NCI-H187 (cell line): ENCODE measurements at regions not wholly inside any gene's neighbourhood (a gene's known extent, or its start where the extent isn't known, plus 50 kb on each side); places are given as distances from the start of the nearest gene placed in this dataset.

Experiments used
- DNase-seq, 2 experiments: peaks; one replicate each; lab custom pipeline; 2025; lab: John Stamatoyannopoulos, UW

GRCh38 chrX:10813761-10814160 is 193.4 kb upstream of the MID1 start:
- no peak for DNase-seq

DNA sequence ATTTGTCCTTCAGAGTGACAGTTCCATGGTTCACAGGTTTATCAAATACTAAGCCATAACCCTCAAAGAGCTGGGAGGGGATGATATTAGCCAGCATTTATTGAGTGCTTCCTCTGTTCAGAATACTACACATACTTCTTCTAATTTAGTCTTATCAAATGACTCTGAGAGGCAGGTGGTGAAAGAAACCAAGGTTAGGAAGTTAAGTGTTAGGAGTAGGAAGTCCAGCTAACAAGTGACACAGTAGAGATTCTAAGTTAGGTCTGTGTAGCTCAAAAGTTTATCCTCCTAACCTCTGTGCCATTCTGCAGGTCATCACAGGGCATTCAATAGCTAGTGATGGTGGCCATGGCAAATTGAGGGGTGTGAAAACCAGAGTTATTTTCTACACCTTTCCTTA is 198.3 kb upstream of the MID1 start:
- DNase-seq, result no peak

DNA sequence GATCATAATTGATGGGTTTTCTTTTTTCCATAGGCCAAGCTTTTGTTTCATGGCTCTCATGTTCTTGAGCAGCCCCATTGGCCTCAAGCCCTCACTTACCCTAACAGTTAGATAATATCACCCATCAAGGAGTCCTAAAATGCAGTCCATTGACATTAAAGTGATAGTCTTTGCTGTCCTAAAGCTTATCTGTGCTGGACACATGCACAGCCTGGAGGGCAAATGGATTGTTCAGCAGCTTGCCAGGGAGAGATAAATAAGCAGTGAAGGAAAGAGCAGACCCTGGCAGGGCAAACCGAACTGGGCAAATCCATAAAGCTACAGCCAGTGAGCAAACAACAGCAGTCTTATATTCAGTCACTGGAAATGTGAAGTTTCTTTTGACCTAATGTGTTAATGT is 199.6 kb upstream of the MID1 start:
- no peak for DNase-seq

GRCh38 chrX:10821293-10821692 is 200.9 kb upstream of the MID1 start:
- no peak for DNase-seq

DNA sequence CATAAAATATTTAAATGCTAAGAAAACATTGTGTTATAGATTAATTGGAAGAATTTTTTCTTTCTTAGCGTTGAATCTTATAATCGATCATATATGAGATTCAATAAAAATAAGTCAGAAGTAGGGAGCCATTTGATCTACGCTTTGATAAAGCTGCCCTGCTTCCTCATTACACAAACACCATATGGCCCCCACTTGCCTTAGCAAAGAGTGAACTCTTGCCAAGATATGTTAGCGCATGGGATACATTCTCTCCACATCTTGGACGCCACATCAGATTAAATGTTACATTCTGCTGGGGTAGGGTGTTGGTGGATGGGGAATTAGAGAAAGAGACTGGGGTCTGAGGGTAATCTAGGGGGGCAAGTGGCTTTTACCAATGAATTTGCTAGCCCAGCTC is 207.7 kb upstream of the MID1 start:
- no peak for DNase-seq

DNA sequence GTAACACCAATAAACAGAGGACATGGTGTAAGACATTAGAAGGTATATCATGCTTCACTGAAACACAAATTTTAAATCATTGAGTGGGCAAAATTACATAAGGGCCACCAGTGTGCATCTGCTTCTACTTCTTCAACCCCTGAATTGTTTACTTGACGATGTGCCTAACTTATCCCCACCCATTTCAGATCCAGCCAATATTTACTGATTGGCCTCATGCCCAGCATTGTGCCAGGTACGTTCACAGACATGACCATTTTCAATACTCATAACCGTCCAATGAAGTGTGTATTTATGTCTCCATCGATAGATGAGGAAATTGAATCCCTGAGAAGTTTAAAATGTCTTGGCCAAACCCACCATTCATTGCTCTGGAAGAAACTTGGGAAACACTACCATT is 208.3 kb upstream of the MID1 start:
- no peak for DNase-seq

DNA sequence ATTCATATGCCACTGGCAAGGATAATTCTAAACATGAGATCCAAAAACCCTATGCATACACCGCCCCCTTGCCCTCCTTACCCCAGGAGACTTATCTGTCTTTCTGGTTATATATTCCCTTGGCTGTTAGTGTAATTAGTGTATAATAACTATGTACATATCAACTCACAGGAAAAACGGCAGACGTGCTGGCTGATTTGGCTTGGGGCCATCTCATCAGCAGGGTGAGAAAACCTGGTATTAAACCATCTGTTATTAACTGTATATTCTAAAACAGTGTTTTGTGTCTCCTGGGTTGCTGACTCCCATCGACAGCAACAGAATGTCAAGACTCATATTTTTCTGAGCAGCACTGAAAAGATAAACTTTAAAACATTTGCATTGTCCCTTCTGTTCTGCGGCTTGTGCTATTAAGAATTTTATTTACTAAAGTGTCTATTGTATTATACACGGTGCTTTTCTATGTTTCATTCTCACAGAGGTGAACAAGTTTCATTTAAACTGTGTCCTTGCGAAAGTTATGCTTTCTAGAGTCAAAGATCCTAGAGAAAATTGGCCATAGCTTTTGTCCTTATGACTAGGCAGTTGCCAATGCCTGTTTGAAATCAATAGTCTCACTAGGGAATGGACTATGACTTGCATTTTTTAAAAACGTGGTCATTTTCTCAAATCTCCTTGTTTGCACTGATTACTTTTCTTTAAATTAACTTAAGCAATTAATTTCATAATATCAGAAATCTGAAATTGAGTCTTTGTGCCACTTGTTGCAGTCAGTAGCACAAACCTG is 211.5 kb upstream of the MID1 start:
- DNase-seq, result no peak

DNA sequence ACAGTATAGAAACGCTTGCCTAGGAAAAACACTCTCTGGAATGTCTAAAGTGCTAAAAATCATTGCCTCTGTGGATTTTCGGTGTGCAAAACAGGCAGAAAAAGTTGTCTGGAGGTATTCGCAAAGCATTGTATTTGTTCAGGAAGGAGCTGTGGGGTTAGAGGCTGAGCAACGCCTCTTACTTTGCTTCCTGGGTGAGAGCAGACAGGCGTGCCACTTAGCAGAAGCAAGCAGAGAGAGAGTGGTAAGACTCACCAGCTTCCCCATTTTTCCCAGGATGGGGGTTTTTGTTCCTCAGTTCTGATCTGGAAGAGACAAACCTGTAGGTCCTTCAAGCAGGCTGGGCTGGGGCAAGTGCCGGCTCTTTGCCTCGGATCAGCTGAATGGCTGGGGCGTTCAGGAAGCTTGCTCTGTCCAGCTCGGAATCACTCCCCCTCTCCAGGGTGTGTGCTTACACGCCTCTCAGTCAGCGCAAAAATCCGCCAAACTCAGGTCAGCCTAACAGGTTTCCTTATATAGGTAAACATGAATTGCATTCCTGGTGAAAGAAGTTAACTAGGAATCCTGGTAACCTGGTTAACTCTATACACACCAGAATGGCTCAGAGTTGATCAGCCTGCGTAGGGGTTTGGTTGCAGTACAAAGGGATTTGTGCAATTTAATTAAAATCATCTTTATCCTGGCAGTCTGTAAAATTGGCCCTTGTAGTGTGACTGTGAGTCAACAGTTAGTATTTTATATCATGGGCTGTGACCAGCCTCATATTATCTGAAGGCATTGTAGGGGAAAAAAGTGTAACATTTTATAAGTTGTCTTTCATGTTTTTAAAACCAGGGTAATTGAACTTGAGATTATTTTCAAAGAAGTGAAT is 213.1 kb upstream of the MID1 start:
- DNase-seq, result no peak

DNA sequence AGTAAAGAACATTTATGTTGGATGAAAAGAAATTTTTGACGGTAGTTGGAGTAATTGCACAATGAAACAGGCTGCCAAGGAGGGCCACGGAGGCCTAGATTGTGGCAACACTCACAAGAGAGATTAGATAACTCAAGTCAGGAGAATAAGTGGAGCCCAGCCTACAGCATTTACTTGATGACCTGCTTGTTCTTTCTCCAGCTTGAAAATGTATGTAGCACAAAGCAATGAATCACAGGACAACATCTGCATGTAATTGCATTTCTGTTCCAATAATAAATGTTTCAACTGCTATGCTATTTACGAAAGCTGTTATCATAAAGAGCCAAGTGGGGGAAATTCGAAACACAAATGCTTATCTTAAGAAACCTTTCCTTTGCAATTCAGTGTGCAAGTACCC is 221.2 kb upstream of the MID1 start:
- DNase-seq, result no peak

DNA sequence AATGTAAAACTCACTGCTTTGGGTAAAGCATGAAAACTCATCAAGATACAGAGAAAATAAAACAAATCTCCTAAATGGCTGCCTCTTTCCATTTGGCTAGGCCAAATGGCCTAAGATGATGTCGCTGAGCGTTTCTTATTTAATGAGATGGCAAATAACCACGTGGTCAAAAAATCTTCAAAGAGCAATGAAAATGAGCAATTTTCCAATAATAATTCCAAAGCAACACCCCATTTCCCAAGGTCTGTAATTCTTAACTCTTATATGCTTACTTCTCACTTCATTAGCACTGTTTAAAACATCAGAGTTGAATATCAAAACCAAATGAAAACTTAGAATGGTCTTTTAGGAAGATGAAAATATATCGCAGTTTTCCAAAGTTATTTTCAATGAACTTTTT is 222.3 kb upstream of the MID1 start:
- no peak for DNase-seq

DNA sequence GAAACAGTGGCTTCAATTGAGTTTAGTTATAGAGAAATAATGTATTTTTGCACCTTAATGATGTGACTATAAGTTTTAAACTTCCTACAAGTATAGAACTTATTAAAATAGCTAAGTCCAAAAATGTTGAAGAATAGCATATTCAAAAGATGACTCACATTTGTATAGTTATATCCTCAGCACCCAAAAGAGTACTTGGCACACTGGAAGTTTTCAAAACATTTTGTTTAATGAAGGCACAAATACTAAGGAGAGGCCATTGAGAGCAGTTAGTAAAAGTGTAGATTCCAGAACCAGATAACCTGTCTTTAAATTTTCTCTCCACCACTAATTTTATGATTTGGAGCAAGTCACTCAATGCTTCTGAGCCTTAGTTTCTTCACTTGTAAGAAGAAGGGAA is 226.9 kb upstream of the MID1 start:
- DNase-seq, result no peak

GRCh38 chrX:10851809-10852208 is 231.4 kb upstream of the MID1 start:
- DNase-seq, result no peak

DNA sequence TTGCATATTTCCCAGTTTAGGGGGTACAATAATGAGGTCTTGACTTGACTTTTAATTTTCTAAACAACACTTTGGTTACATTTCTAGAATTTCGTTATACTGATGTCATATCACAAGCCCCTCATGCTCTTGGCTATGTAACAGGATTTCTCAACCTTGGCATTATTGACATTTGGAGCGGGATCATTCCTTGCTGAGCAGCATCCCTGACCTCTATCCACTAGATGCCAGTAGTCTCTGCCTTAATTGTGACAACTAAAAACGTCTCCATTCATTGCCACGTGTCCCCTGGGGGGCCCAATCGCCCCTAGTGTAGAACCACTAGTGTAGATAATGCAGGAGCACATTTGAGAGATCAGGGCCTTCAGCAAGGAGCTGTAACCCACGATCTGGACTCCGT is 234.2 kb upstream of the MID1 start:
- no peak for DNase-seq

DNA sequence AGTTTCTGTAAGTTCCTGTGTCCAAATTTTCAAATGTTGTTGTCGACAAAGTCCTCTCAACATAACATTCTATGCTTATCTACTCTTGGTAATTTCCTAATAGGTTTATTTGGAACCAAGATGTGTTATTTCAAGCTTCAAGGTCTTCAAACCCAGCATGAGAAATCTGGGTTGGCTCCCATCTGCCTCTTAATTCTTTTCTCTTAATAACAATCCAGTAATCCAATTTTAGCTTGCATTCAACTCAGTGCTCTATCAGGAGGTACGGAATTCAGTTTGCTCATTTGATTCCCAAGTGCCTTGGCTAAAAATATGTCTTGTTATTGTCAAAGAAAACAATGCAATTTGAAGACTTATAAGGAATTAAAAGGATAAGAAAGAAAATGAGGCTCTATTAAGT is 235.5 kb upstream of the MID1 start:
- no peak for DNase-seq

GRCh38 chrX:10856797-10857196 is 236.4 kb upstream of the MID1 start:
- no peak for DNase-seq

- DNase-seq, result no peak
These were observed 239.0 kb upstream of the MID1 start for GRCh38 chrX:10859353-10859752.

GRCh38 chrX:10875995-10876394 is 235.1 kb upstream of the HCCS start:
- DNase-seq, result no peak

GRCh38 chrX:10882484-10882883 is 228.6 kb upstream of the HCCS start:
- no peak for DNase-seq

DNA sequence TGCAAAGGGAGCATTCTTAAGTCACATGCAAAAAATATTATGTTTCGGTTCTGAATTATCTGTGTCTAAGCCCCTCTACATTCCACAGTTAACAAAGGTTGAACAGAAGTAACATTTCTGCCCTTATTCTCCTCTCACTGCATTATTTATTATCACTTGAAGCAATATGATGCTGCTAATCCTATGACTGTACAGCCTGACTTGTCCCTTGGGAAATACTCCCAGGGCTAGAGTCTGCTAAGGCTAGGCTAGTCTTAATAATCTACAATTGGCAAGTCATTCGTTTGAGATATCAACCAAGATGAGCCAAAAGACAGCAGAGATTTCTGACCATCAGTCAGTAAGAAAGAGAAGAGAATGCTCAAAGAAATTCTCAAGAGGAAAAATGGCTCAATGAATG is 226.9 kb upstream of the HCCS start:
- no peak for DNase-seq

GRCh38 chrX:10892621-10893225 is 218.4 kb upstream of the HCCS start:
- no peak for DNase-seq

DNA sequence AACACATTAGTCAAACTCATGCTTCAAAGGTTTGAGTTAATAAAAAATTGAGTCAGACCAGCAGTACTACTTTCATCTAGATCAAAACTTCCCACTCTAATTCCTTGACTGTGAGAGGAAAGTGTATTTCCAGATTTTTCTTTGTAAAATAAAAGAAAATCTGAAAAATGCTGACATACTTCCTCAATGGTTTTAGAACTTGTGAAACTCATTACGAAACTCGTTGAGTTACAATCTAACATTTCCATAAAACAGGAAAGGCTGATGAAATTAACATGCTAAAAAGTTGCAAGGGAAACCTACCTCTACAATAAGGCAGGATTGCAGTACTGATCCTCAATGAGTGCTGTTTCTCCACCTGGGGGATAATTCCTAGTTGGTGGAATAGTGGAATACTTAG is 217.8 kb upstream of the HCCS start:
- no peak for DNase-seq

GRCh38 chrX:10893976-10894375 is 217.2 kb upstream of the HCCS start:
- DNase-seq, result no peak

- DNase-seq, result no peak
These were observed 213.4 kb upstream of the HCCS start for GRCh38 chrX:10897768-10898167.
